OCI-LY3 (cell line): ENCODE measurements at regions not wholly inside any gene's neighbourhood (a gene's known extent, or its start where the extent isn't known, plus 50 kb on each side); places are given as distances from the start of the nearest gene placed in this dataset.

ENCODE experiments used
- EZH2phosphoT487 ChIP-seq: fragments of 200-600 bp; shearing (Covaris generic); IDR thresholded peaks from 2 replicates; pipeline ENCODE4 v1.6.1; 2018; ENCODE audit warnings: antibody characterized with exemption, mixed run types, low read depth
- TF ChIP-seq, protein P1 (sequence below): fragments of 200-600, 300-600 bp; sonication (generic); IDR thresholded peaks from 2 replicates; pipeline ENCODE4 v1.5.1; 2014; ENCODE audit warnings: antibody characterized with exemption, low read length, low read depth

DNA sequence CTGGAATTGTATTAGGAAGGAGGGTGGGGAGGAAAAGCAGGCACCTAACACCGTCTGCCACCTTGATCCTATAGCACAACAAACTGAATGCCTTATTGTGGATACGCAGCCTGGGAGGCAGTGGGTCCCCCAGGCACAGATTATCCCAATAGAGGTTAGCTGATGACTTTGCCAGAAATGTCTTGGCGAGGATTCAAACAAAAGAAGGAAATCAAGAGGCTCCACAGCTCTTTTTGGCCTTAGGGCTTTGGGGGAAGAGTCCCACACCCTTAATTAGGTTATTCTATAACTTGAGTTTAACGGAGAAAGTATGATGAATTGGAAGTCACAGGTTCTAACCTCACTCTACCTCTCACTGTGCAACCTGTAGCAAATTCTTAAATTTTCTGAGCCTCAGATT lies 102.0 kb downstream of the MRPL14 start:
- TF ChIP-seq, protein P1, sequence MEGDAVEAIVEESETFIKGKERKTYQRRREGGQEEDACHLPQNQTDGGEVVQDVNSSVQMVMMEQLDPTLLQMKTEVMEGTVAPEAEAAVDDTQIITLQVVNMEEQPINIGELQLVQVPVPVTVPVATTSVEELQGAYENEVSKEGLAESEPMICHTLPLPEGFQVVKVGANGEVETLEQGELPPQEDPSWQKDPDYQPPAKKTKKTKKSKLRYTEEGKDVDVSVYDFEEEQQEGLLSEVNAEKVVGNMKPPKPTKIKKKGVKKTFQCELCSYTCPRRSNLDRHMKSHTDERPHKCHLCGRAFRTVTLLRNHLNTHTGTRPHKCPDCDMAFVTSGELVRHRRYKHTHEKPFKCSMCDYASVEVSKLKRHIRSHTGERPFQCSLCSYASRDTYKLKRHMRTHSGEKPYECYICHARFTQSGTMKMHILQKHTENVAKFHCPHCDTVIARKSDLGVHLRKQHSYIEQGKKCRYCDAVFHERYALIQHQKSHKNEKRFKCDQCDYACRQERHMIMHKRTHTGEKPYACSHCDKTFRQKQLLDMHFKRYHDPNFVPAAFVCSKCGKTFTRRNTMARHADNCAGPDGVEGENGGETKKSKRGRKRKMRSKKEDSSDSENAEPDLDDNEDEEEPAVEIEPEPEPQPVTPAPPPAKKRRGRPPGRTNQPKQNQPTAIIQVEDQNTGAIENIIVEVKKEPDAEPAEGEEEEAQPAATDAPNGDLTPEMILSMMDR, result no peak
- TF ChIP-seq EZH2phosphoT487, result no peak
